ENCODE measurements at regions not wholly inside any gene's neighbourhood (a gene's known extent, or its start where the extent isn't known, plus 50 kb on each side); places are given as distances from the start of the nearest gene placed in this dataset.

GRCh38 chr2:217434180-217434975 is 568.4 kb downstream of the TNS1 start:
- peak; percentile 97 for DNase-seq

GRCh38 chr2:217433522-217433921 is 569.3 kb downstream of the TNS1 start:
- DNase-seq: no peak

- DNase-seq: no peak
Measured at GRCh38 chr2:217431577-217432269, 571.1 kb downstream of the TNS1 start.

- no peak for DNase-seq
Measured at GRCh38 chr2:217430916-217431576, 571.2 kb upstream of the TNP1 start.

- DNase-seq: no peak
Measured at GRCh38 chr2:217429981-217430500, 570.2 kb upstream of the TNP1 start.

- DNase-seq: no peak
Measured at GRCh38 chr2:217421834-217422233, 562.0 kb upstream of the TNP1 start.

- no peak for DNase-seq
Measured at GRCh38 chr2:217420854-217421253, 561.0 kb upstream of the TNP1 start.

GRCh38 chr2:217419055-217419671 is 559.3 kb upstream of the TNP1 start:
- DNase-seq: no peak

GRCh38 chr2:217418544-217418943 is 558.7 kb upstream of the TNP1 start:
- no peak for DNase-seq

GRCh38 chr2:217418090-217418489 is 558.2 kb upstream of the TNP1 start:
- no peak for DNase-seq

- DNase-seq: no peak
Measured at GRCh38 chr2:217417536-217417935, 557.7 kb upstream of the TNP1 start.

- DNase-seq: no peak
Measured at GRCh38 chr2:217415316-217415715, 555.5 kb upstream of the TNP1 start.

- DNase-seq: peak; percentile 51
Measured at GRCh38 chr2:217414429-217414828, 554.6 kb upstream of the TNP1 start.

- DNase-seq: peak; percentile 69
Measured at GRCh38 chr2:217413193-217413592, 553.3 kb upstream of the TNP1 start.

GRCh38 chr2:217412721-217413120 is 552.9 kb upstream of the TNP1 start:
- DNase-seq: peak; percentile 44

- DNase-seq: no peak
Measured at GRCh38 chr2:217412277-217412676, 552.4 kb upstream of the TNP1 start.

GRCh38 chr2:217410681-217410960 is 550.8 kb upstream of the TNP1 start:
- DNase-seq: peak; percentile 19

GRCh38 chr2:217409949-217410680 is 550.3 kb upstream of the TNP1 start:
- DNase-seq: no peak

GRCh38 chr2:217407362-217407761 is 547.5 kb upstream of the TNP1 start:
- peak; percentile 87 for DNase-seq

GRCh38 chr2:217404236-217404760 is 544.4 kb upstream of the TNP1 start:
- DNase-seq: no peak

GRCh38 chr2:217402761-217403383 is 543.0 kb upstream of the TNP1 start:
- DNase-seq: peak; percentile 48

- no peak for DNase-seq
Measured at GRCh38 chr2:217402144-217402543, 542.3 kb upstream of the TNP1 start.

Data from DMS 273 treated with DMSO at 0.1 percent for 48 hours (cell line).